Stimulated activated CD4-positive, alpha-beta T cell treated with anti-CD3 and anti-CD28 coated beads, TNF-alpha, amount 100 ng/mL, for 48 hours (primary cell): ENCODE measurements at regions not wholly inside any gene's neighbourhood (a gene's known extent, or its start where the extent isn't known, plus 50 kb on each side); places are given as distances from the start of the nearest gene placed in this dataset.

Source experiments
- DNase-seq, 3 donors: peaks; one replicate each; pipeline ENCODE4 v3.0.0-alpha.2; 2020; ENCODE audit warnings: low read depth in 3 of 3

GRCh38 chr11:116187026-116187425, 585.8 kb downstream of the BUD13 start:
- no peak for DNase-seq

- no peak for DNase-seq
Measured at GRCh38 chr11:116185551-116185950, 587.2 kb downstream of the BUD13 start.

GRCh38 chr11:116184763-116185162, 588.0 kb downstream of the BUD13 start:
- DNase-seq, result no peak

- no peak for DNase-seq
Measured at GRCh38 chr11:116182356-116182966, 590.3 kb downstream of the BUD13 start.

GRCh38 chr11:116180806-116181600, 591.8 kb downstream of the BUD13 start:
- no peak for DNase-seq

GRCh38 chr11:116179401-116179800, 593.4 kb downstream of the BUD13 start:
- no peak for DNase-seq

GRCh38 chr11:116177521-116178210, 595.1 kb downstream of the BUD13 start:
- no peak for DNase-seq

GRCh38 chr11:116176484-116177005, 596.2 kb downstream of the BUD13 start:
- no peak for DNase-seq

- no peak for DNase-seq
Measured at GRCh38 chr11:116175707-116176106, 597.1 kb downstream of the BUD13 start.

GRCh38 chr11:116173941-116174911, 598.6 kb downstream of the BUD13 start:
- no peak for DNase-seq

GRCh38 chr11:116173506-116173905, 599.3 kb downstream of the BUD13 start:
- DNase-seq, result no peak

- no peak for DNase-seq
Measured at GRCh38 chr11:116172851-116173250, 599.9 kb downstream of the BUD13 start.

GRCh38 chr11:116172156-116172555, 600.6 kb downstream of the BUD13 start:
- no peak for DNase-seq

GRCh38 chr11:116171271-116172140, 601.3 kb downstream of the BUD13 start:
- no peak for DNase-seq

- no peak for DNase-seq
Measured at GRCh38 chr11:116170526-116171120, 602.2 kb downstream of the BUD13 start.

GRCh38 chr11:116169776-116170175, 603.0 kb downstream of the BUD13 start:
- DNase-seq, result no peak

GRCh38 chr11:116168459-116168787, 604.4 kb downstream of the BUD13 start:
- DNase-seq, result no peak

GRCh38 chr11:116167706-116168458, 604.9 kb downstream of the BUD13 start:
- DNase-seq, result no peak
